Ecto neural progenitor cell (in vitro differentiated cells): ENCODE measurements at regions not wholly inside any gene's neighbourhood (a gene's known extent, or its start where the extent isn't known, plus 50 kb on each side); places are given as distances from the start of the nearest gene placed in this dataset.

Experiments used
- DNase-seq: peaks from one replicate; pipeline ENCODE4 v3.0.0-alpha.2; 2018; ENCODE audit warnings: low spot score

GRCh38 chr19:31160336-31160926 is 188.8 kb downstream of the TSHZ3 start:
- no peak for DNase-seq

- DNase-seq = no peak
These were observed 195.2 kb downstream of the TSHZ3 start for GRCh38 chr19:31154021-31154420.

GRCh38 chr19:31152906-31153305 is 196.3 kb downstream of the TSHZ3 start:
- DNase-seq = no peak

GRCh38 chr19:31149441-31149941 is 199.7 kb downstream of the TSHZ3 start:
- DNase-seq = peak; percentile 52

GRCh38 chr19:31148671-31149070 is 200.6 kb downstream of the TSHZ3 start:
- DNase-seq = no peak

- no peak for DNase-seq
These were observed 202.0 kb downstream of the TSHZ3 start for GRCh38 chr19:31147234-31147633.

GRCh38 chr19:31146546-31147183 is 202.6 kb downstream of the TSHZ3 start:
- DNase-seq = no peak

- no peak for DNase-seq
These were observed 203.2 kb downstream of the TSHZ3 start for GRCh38 chr19:31146015-31146414.

- DNase-seq = no peak
These were observed 204.2 kb downstream of the TSHZ3 start for GRCh38 chr19:31145007-31145406.

- no peak for DNase-seq
These were observed 205.0 kb downstream of the TSHZ3 start for GRCh38 chr19:31144075-31144870.

GRCh38 chr19:31141301-31141700 is 207.9 kb downstream of the TSHZ3 start:
- DNase-seq = no peak

GRCh38 chr19:31140717-31141116 is 208.5 kb downstream of the TSHZ3 start:
- no peak for DNase-seq

- no peak for DNase-seq
These were observed 209.2 kb downstream of the TSHZ3 start for GRCh38 chr19:31139871-31140505.

GRCh38 chr19:31138077-31138476 is 211.2 kb downstream of the TSHZ3 start:
- DNase-seq = no peak

- no peak for DNase-seq
These were observed 213.4 kb downstream of the TSHZ3 start for GRCh38 chr19:31135841-31136240.

- no peak for DNase-seq
These were observed 216.5 kb downstream of the TSHZ3 start for GRCh38 chr19:31132753-31133110.

- DNase-seq = no peak
These were observed 220.9 kb downstream of the TSHZ3 start for GRCh38 chr19:31128291-31128690.

GRCh38 chr19:31127134-31127967 is 221.9 kb downstream of the TSHZ3 start:
- DNase-seq = no peak

GRCh38 chr19:31126236-31126635 is 223.0 kb downstream of the TSHZ3 start:
- no peak for DNase-seq

- DNase-seq = no peak
These were observed 224.2 kb downstream of the TSHZ3 start for GRCh38 chr19:31125071-31125470.

GRCh38 chr19:31121501-31121900 is 227.7 kb downstream of the TSHZ3 start:
- DNase-seq = no peak

- DNase-seq = no peak
These were observed 228.3 kb downstream of the TSHZ3 start for GRCh38 chr19:31120952-31121351.
